ENCODE measurements at regions not wholly inside any gene's neighbourhood (a gene's known extent, or its start where the extent isn't known, plus 50 kb on each side); places are given as distances from the start of the nearest gene placed in this dataset.

GRCh38 chr3:178306432-178307115 lies 229.7 kb upstream of the KCNMB2 start:
- H4K20me1 ChIP-seq (ENCODE audit: insufficient read depth) = no peaks in the 10 kb centered on the region
- CTCF ChIA-PET = no interaction called here
- no peak overlapping the region for H3K4me2 ChIP-seq
- POLR2A ChIA-PET (ENCODE audit: unreplicated experiment) = interaction anchor here (0.6 kb wide), 1 partner anchor 1220 kb away, joined by 3 read pairs; no protein-coding TSS in a partner anchor
- no peak overlapping the region for H3K4me3 ChIP-seq
- intact Hi-C loops (cut with micrococcal nuclease; ENCODE audit: unreplicated experiment) = no loop called here
- H2AFZ ChIP-seq = no peak overlapping the region
- DNase-seq = no peak
- H3K9me3 ChIP-seq (ENCODE audit: insufficient read depth, low read depth) = peaks cover 6% of the 10 kb centered on the region; the same call in 1 of the 2 replicates
- no peaks in the 10 kb centered on the region for H3K4me1 ChIP-seq (replicated peaks; ENCODE audit: insufficient read depth)
- H3K27ac ChIP-seq = no peak overlapping the region
- BruUV-seq (replicated peaks) = no TSS peak
- H3K36me3 ChIP-seq (ENCODE audit: low read depth) = no peaks in the 10 kb centered on the region
- H3K79me2 ChIP-seq (ENCODE audit: low read depth) = no peaks in the 10 kb centered on the region
- no peaks in the 10 kb centered on the region for H3K27me3 ChIP-seq (ENCODE audit: insufficient read depth, low read depth)
- H3K9me2 ChIP-seq (ENCODE audit: insufficient read depth) = no peaks in the 10 kb centered on the region
- H3F3A ChIP-seq (ENCODE audit: insufficient read depth, low read depth) = no peaks in the 10 kb centered on the region
- no peak for TF ChIP-seq EZH2 (IDR thresholded peaks at IDR 0.05; ENCODE audit: low read depth)
- no peak for TF ChIP-seq CTCF (conservative IDR thresholded peaks at IDR 0.05)

DNA sequence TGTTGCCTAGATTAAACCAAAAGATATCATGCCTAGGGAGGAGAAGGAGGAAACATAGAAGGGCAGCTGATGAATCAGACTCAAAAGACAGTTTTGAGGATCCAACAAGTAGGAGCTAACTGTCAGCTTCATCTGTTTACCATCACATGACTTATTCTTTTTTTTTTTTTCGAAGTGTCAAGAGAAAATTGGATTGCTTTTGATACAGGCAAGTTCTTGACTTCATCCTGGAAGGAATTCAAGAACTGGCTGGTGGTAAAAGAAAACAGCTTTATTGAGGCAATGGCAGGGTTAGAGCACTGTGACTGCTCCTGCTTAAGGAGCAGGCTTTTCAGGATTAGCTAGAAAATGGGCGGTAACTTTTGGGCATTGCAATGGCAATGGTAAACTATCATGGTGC lies 227.5 kb upstream of the KCNMB2 start:
- H3K4me2 ChIP-seq = no peak overlapping the region
- BruUV-seq (replicated peaks) = no TSS peak
- no peak for TF ChIP-seq EZH2 (IDR thresholded peaks at IDR 0.05; ENCODE audit: low read depth)
- TF ChIP-seq CTCF (conservative IDR thresholded peaks at IDR 0.05) = no peak
- intact Hi-C loops (cut with micrococcal nuclease; ENCODE audit: unreplicated experiment) = no loop called here
- H3K4me3 ChIP-seq = no peak overlapping the region
- H3F3A ChIP-seq (ENCODE audit: insufficient read depth, low read depth) = no peaks in the 10 kb centered on the region
- no peak overlapping the region for H3K27ac ChIP-seq
- no peaks in the 10 kb centered on the region for H3K36me3 ChIP-seq (ENCODE audit: low read depth)
- no peak for DNase-seq
- peaks cover 6% of the 10 kb centered on the region; the same call in 1 of the 2 replicates for H3K9me3 ChIP-seq (ENCODE audit: insufficient read depth, low read depth)
- no peaks in the 10 kb centered on the region for H3K9me2 ChIP-seq (ENCODE audit: insufficient read depth)
- no peaks in the 10 kb centered on the region for H3K4me1 ChIP-seq (replicated peaks; ENCODE audit: insufficient read depth)
- no peaks in the 10 kb centered on the region for H4K20me1 ChIP-seq (ENCODE audit: insufficient read depth)
- ChIA-PET POLR2A (ENCODE audit: unreplicated experiment) (interaction anchor here (0.6 kb wide), 2 partner anchors 591 to 1073 kb away, joined by 3 to 8 read pairs; no protein-coding TSS in a partner anchor), CTCF (no interaction called here)
- H3K79me2 ChIP-seq (ENCODE audit: low read depth) = no peaks in the 10 kb centered on the region
- no peak overlapping the region for H2AFZ ChIP-seq
- H3K27me3 ChIP-seq (ENCODE audit: insufficient read depth, low read depth) = no peaks in the 10 kb centered on the region

GRCh38 chr3:178310949-178311348 lies 225.3 kb upstream of the KCNMB2 start:
- Histone ChIP-seq H3F3A (ENCODE audit: insufficient read depth, low read depth) (no peaks in the 10 kb centered on the region), H3K9me2 (ENCODE audit: insufficient read depth) (no peaks in the 10 kb centered on the region), H3K4me1 (replicated peaks; ENCODE audit: insufficient read depth) (no peaks in the 10 kb centered on the region), H4K20me1 (ENCODE audit: insufficient read depth) (no peaks in the 10 kb centered on the region), H3K79me2 (ENCODE audit: low read depth) (no peaks in the 10 kb centered on the region), H3K36me3 (ENCODE audit: low read depth) (no peaks in the 10 kb centered on the region), H3K4me3 (no peak overlapping the region), H3K4me2 (no peak overlapping the region), H3K9me3 (ENCODE audit: insufficient read depth, low read depth) (peaks cover 4% of the 10 kb centered on the region; the same call in 1 of the 2 replicates), H2AFZ (no peak overlapping the region), H3K27me3 (ENCODE audit: insufficient read depth, low read depth) (no peaks in the 10 kb centered on the region), H3K27ac (no peak overlapping the region)
- no peak for DNase-seq
- CTCF ChIA-PET = no interaction called here
- POLR2A ChIA-PET (ENCODE audit: unreplicated experiment) = interaction anchor here (0.7 kb wide), 1 partner anchor 559 kb away, joined by 14 read pairs; no protein-coding TSS in a partner anchor
- no TSS peak for BruUV-seq (replicated peaks)
- TF ChIP-seq CTCF (conservative IDR thresholded peaks at IDR 0.05) (no peak), EZH2 (IDR thresholded peaks at IDR 0.05; ENCODE audit: low read depth) (no peak)
- intact Hi-C loops (cut with micrococcal nuclease; ENCODE audit: unreplicated experiment) = no loop called here

Data from PC-9 (cell line).